SK-N-SH (cell line): ENCODE measurements at regions not wholly inside any gene's neighbourhood (a gene's known extent, or its start where the extent isn't known, plus 50 kb on each side); places are given as distances from the start of the nearest gene placed in this dataset.
A peak's percentile ranks its signal among the peaks of the same experiment; 100 is the strongest.

Source experiments
- CTCF ChIA-PET: fragments of 300-600, 350-600 bp; formaldehyde crosslinking; extraction: SDS; loops from one replicate; lab custom pipeline; 2021; lab: Yijun Ruan, JAX
- POLR2A ChIA-PET: fragments of 350-600 bp; sonication (Branson Sonifier 250); formaldehyde crosslinking; extraction: SDS; loops from one replicate; lab custom pipeline; 2020; ENCODE audit warnings: antibody characterized with exemption, inconsistent platforms; lab: Yijun Ruan, JAX
- DNase-seq: peaks from one replicate; pipeline ENCODE4 v3.0.0; 2012
- H2AFZ ChIP-seq: fragments of 200-600 bp; sonication (generic); 2 replicates; pipeline ENCODE4 v1.8.1; 2016; ENCODE audit warnings: antibody characterized with exemption, mild to moderate bottlenecking, low read depth
- H3F3A ChIP-seq: fragments of 200-600 bp; sonication (generic); replicated peaks from 2 replicates; pipeline ENCODE3; 2016; ENCODE audit warnings: antibody characterized with exemption, mild to moderate bottlenecking; ENCODE audit not compliant: insufficient read depth
- H3K27ac ChIP-seq, 2 experiments: fragments of 200-500 bp in 1 of 2; fragments of 200-600 bp in 1 of 2; sonication (Bioruptor generic) in 1 of 2; sonication (generic), shearing (Covaris generic) in 1 of 2; 2 replicates each; pipeline versions ENCODE4 v1.5.1 to v1.6.1; 2014 to 2016; ENCODE audit warnings: low read depth in 2 of 2, inconsistent platforms in 1 of 2, low read length in 1 of 2, mild to moderate bottlenecking in 1 of 2, mixed read lengths in 1 of 2
- H3K27me3 ChIP-seq: fragments of 200-600 bp; sonication (generic), shearing (Covaris generic); 2 replicates; pipeline ENCODE4 v1.6.1; 2016; ENCODE audit warnings: mixed run types; ENCODE audit not compliant: insufficient read depth
- H3K36me3 ChIP-seq, 2 experiments: fragments of 200-500 bp in 1 of 2; fragments of 200-600 bp in 1 of 2; sonication (Bioruptor generic) in 1 of 2; sonication (generic) in 1 of 2; replicated peaks in 1 of 2; 2 replicates each; pipeline versions ENCODE3 to v1.5.1; 2014 to 2016; ENCODE audit warnings: low read length in 1 of 2, mild to moderate bottlenecking in 1 of 2; ENCODE audit not compliant: insufficient read depth in 2 of 2, control insufficient read depth in 1 of 2
- H3K4me1 ChIP-seq, 2 experiments: fragments of 200-500 bp in 1 of 2; fragments of 200-600 bp in 1 of 2; sonication (Bioruptor generic) in 1 of 2; sonication (generic), shearing (Covaris generic) in 1 of 2; 2 replicates each; pipeline versions ENCODE4 v1.5.1 to v1.6.1; 2014 to 2016; ENCODE audit warnings: low read depth in 1 of 2, low read length in 1 of 2, mixed run types in 1 of 2; ENCODE audit not compliant: insufficient read depth in 2 of 2, control insufficient read depth in 1 of 2
- H3K4me2 ChIP-seq: fragments of 200-600 bp; sonication (generic), shearing (Covaris generic); 2 replicates; pipeline ENCODE4 v1.6.1; 2017; ENCODE audit warnings: mixed run types
- H3K4me3 ChIP-seq, 2 experiments: fragments of 200-500 bp in 1 of 2; fragments of 200-600 bp in 1 of 2; sonication (Bioruptor generic) in 1 of 2; sonication (generic), shearing (Covaris generic) in 1 of 2; 2 replicates each; pipeline versions ENCODE4 v1.5.1 to v1.8.1; 2014 to 2016; ENCODE audit warnings: low read depth in 2 of 2, inconsistent platforms in 1 of 2, low read length in 1 of 2, mild to moderate bottlenecking in 1 of 2, mixed read lengths in 1 of 2, moderate library complexity in 1 of 2
- H3K79me2 ChIP-seq: fragments of 200-600 bp; sonication (generic); 2 replicates; pipeline ENCODE4 v1.8.1; 2017; ENCODE audit warnings: mild to moderate bottlenecking; ENCODE audit not compliant: insufficient read depth
- H3K9ac ChIP-seq: fragments of 200-600 bp; sonication (generic); 2 replicates; pipeline ENCODE4 v1.6.1; 2017; ENCODE audit warnings: mixed run types
- H3K9me2 ChIP-seq: fragments of 200-600 bp; sonication (generic); 2 replicates; pipeline ENCODE4 v1.6.1; 2017; ENCODE audit warnings: mixed run types
- H3K9me3 ChIP-seq: fragments of 200-600 bp; sonication (generic); 2 replicates; pipeline ENCODE4 v1.6.1; 2017; ENCODE audit warnings: mixed run types, mild to moderate bottlenecking, moderate library complexity
- H4K20me1 ChIP-seq: fragments of 200-600 bp; sonication (generic); 2 replicates; pipeline ENCODE4 v1.6.1; 2017; ENCODE audit warnings: mild to moderate bottlenecking, mixed run types; ENCODE audit not compliant: insufficient read depth
- CTCF ChIP-seq: fragments of 200-600 bp; sonication (generic); IDR thresholded peaks from 2 replicates; pipeline ENCODE4 v1.6.1; 2017; ENCODE audit warnings: antibody characterized with exemption, mild to moderate bottlenecking, moderate library complexity
- ELF1 ChIP-seq: IDR thresholded peaks from 2 replicates; pipeline ENCODE4 v1.4.0; 2012
- FOSL2 ChIP-seq: IDR thresholded peaks from 2 replicates; pipeline ENCODE4 v1.4.0; 2012; ENCODE audit warnings: low read depth, mild to moderate bottlenecking, moderate library complexity, borderline replicate concordance
- FOXM1 ChIP-seq: IDR thresholded peaks from 2 replicates; pipeline ENCODE4 v1.4.0; 2012; ENCODE audit warnings: low read depth, mild to moderate bottlenecking
- GATA2 ChIP-seq: sonication (generic); formaldehyde crosslinking; IDR thresholded peaks from 2 replicates; pipeline ENCODE4 v1.5.0; 2020; ENCODE audit warnings: mild to moderate bottlenecking, missing genetic modification reagents
- MXI1 ChIP-seq: IDR thresholded peaks from 2 replicates; pipeline ENCODE4 v1.6.1; 2012; ENCODE audit warnings: mild to moderate bottlenecking, low read depth, low read length, improper control_type of control experiment
- NFIC ChIP-seq: IDR thresholded peaks from 2 replicates; pipeline ENCODE4 v1.4.0; 2012; ENCODE audit warnings: borderline replicate concordance
- NRF1 ChIP-seq: IDR thresholded peaks from 2 replicates; pipeline ENCODE4 v1.6.1; 2012; ENCODE audit warnings: low read depth, mild to moderate bottlenecking, low read length
- POLR2AphosphoS5 ChIP-seq: IDR thresholded peaks from 2 replicates; pipeline ENCODE4 v1.6.1; 2012; ENCODE audit warnings: low read depth, low read length
- RXRA ChIP-seq: IDR thresholded peaks from 2 replicates; pipeline ENCODE4 v1.4.0; 2012; ENCODE audit warnings: low read depth, mild to moderate bottlenecking, borderline replicate concordance
- TAF1 ChIP-seq: IDR thresholded peaks from 2 replicates; pipeline ENCODE4 v1.6.1; 2012; ENCODE audit warnings: low read depth, mild to moderate bottlenecking, low read length, moderate library complexity, borderline replicate concordance
- YY1 ChIP-seq: IDR thresholded peaks from 2 replicates; pipeline ENCODE4 v1.4.0; 2012; ENCODE audit warnings: low read depth, mild to moderate bottlenecking
- ZBTB33 ChIP-seq: IDR thresholded peaks from 2 replicates; pipeline ENCODE4 v1.4.0; 2012; ENCODE audit warnings: low read depth, borderline replicate concordance
- WGBS: methylation state at CpG from one replicate; pipeline ENCODE4 v1.1.6; 2017; ENCODE audit warnings: low lambda C conversion rate; 5-methylcytosine and 5-hydroxymethylcytosine counted together
- TF ChIP-seq, protein P1 (sequence below): IDR thresholded peaks from 2 replicates; pipeline ENCODE4; 2012
- TF ChIP-seq, protein P2 (sequence below): IDR thresholded peaks from 2 replicates; pipeline ENCODE4 v1.6.1; 2012; ENCODE audit warnings: mild to moderate bottlenecking, low read depth, low read length, moderate library complexity
- TF ChIP-seq, protein P3 (sequence below): IDR thresholded peaks from 2 replicates; pipeline ENCODE4 v1.4.0; 2012; ENCODE audit warnings: low read depth
- TF ChIP-seq, protein P4 (sequence below): fragments of 150-350 bp; IDR thresholded peaks from 2 replicates; pipeline ENCODE4 v1.6.1; 2016; ENCODE audit warnings: mild to moderate bottlenecking, low read depth, low read length

DNA sequence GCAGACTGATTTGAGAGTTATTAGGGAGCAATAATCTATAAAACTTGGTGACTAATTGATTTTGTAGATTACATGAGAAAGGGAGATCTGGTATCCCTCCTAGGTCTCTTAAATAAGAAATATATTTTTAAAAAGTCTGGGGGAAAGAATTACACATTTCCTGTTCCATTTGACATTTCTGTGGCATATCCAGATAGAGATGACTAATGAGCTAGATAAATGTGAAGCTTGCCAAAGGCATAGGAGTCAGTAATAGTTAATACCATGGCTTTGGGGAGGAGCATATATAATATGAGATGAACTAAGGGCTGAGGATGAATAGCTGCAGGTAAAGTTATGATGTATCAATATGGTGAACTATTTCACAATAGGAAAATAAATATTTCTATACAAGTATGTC lies 663.7 kb downstream of the PTPRC start (continued):
- peak; percentile 49; the same call in 1 of the 2 replicates for TF ChIP-seq POLR2AphosphoS5
- TF ChIP-seq TAF1, result no peak
- TF ChIP-seq, protein P1, sequence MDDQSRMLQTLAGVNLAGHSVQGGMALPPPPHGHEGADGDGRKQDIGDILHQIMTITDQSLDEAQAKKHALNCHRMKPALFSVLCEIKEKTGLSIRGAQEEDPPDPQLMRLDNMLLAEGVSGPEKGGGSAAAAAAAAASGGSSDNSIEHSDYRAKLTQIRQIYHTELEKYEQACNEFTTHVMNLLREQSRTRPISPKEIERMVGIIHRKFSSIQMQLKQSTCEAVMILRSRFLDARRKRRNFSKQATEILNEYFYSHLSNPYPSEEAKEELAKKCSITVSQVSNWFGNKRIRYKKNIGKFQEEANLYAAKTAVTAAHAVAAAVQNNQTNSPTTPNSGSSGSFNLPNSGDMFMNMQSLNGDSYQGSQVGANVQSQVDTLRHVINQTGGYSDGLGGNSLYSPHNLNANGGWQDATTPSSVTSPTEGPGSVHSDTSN, result peak; percentile 95
- TF ChIP-seq, protein P2, sequence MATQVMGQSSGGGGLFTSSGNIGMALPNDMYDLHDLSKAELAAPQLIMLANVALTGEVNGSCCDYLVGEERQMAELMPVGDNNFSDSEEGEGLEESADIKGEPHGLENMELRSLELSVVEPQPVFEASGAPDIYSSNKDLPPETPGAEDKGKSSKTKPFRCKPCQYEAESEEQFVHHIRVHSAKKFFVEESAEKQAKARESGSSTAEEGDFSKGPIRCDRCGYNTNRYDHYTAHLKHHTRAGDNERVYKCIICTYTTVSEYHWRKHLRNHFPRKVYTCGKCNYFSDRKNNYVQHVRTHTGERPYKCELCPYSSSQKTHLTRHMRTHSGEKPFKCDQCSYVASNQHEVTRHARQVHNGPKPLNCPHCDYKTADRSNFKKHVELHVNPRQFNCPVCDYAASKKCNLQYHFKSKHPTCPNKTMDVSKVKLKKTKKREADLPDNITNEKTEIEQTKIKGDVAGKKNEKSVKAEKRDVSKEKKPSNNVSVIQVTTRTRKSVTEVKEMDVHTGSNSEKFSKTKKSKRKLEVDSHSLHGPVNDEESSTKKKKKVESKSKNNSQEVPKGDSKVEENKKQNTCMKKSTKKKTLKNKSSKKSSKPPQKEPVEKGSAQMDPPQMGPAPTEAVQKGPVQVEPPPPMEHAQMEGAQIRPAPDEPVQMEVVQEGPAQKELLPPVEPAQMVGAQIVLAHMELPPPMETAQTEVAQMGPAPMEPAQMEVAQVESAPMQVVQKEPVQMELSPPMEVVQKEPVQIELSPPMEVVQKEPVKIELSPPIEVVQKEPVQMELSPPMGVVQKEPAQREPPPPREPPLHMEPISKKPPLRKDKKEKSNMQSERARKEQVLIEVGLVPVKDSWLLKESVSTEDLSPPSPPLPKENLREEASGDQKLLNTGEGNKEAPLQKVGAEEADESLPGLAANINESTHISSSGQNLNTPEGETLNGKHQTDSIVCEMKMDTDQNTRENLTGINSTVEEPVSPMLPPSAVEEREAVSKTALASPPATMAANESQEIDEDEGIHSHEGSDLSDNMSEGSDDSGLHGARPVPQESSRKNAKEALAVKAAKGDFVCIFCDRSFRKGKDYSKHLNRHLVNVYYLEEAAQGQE, result no peak
- 0 out of 2 replicates have a peak, but pooled peaks have one; percentile 48 for TF ChIP-seq ZBTB33
- TF ChIP-seq, protein P3, sequence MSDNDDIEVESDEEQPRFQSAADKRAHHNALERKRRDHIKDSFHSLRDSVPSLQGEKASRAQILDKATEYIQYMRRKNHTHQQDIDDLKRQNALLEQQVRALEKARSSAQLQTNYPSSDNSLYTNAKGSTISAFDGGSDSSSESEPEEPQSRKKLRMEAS, result no peak
- peak; percentile 64; the same call in 1 of the 2 replicates for TF ChIP-seq FOXM1

- DNase-seq, result no peak
- 89% methylated on average over 2 of the region's 2 CpGs for WGBS
- no peaks in the 10 kb centered on the region for H3K9me3 ChIP-seq
- H3K9ac ChIP-seq, result no peak overlapping the region
- H3F3A ChIP-seq, result peaks cover 18% of the 10 kb centered on the region
- H3K36me3 ChIP-seq, result no peaks in the 10 kb centered on the region
- H4K20me1 ChIP-seq, result no peaks in the 10 kb centered on the region
- H3K4me3 ChIP-seq, result no peak overlapping the region
- H2AFZ ChIP-seq, result no peak overlapping the region
- no peaks in the 10 kb centered on the region for H3K79me2 ChIP-seq
- POLR2A ChIA-PET, result no interaction called here
- CTCF ChIA-PET, result no interaction called here
- H3K27ac ChIP-seq, result peak overlapping the region in 1 of 2 experiments; percentile 7; a peak in 1 of 4 replicates
- H3K4me2 ChIP-seq, result no peak overlapping the region
- H3K9me2 ChIP-seq, result no peaks in the 10 kb centered on the region
- peaks cover 0 to 9% of the 10 kb centered on the region in 2 experiments; a peak in 2 of 4 replicates for H3K4me1 ChIP-seq
- no peaks in the 10 kb centered on the region for H3K27me3 ChIP-seq
- no peak for TF ChIP-seq RXRA
- no peak for TF ChIP-seq ELF1
- TF ChIP-seq GATA2, result no peak
- TF ChIP-seq, protein P3, result no peak
- TF ChIP-seq ZBTB33, result no peak
- TF ChIP-seq NRF1, result no peak
- TF ChIP-seq YY1, result no peak
- no peak for TF ChIP-seq MXI1
- TF ChIP-seq, protein P4, sequence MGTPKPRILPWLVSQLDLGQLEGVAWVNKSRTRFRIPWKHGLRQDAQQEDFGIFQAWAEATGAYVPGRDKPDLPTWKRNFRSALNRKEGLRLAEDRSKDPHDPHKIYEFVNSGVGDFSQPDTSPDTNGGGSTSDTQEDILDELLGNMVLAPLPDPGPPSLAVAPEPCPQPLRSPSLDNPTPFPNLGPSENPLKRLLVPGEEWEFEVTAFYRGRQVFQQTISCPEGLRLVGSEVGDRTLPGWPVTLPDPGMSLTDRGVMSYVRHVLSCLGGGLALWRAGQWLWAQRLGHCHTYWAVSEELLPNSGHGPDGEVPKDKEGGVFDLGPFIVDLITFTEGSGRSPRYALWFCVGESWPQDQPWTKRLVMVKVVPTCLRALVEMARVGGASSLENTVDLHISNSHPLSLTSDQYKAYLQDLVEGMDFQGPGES, result no peak
- TF ChIP-seq, protein P1, result no peak
- no peak for TF ChIP-seq NFIC
- TF ChIP-seq FOSL2, result no peak
- no peak for TF ChIP-seq CTCF
Observed at GRCh38 chr1:199303035-199303434, 664.2 kb downstream of the PTPRC start.
